Neutrophil (primary cell): ENCODE measurements at regions not wholly inside any gene's neighbourhood (a gene's known extent, or its start where the extent isn't known, plus 50 kb on each side); places are given as distances from the start of the nearest gene placed in this dataset.

Experiments used
- H3K27ac ChIP-seq: fragments of 200-600 bp; sonication (generic); 2 replicates; pipeline ENCODE4 v1.5.1; 2016; ENCODE audit warnings: mild to moderate bottlenecking, moderate library complexity
- H3K27me3 ChIP-seq: fragments of 200-600 bp; sonication (generic); 2 replicates; pipeline ENCODE4 v1.6.0; 2016; ENCODE audit warnings: mild to moderate bottlenecking
- H3K36me3 ChIP-seq: fragments of 200-600 bp; sonication (generic); 2 replicates; pipeline ENCODE4 v1.5.1; 2017
- H3K4me1 ChIP-seq, 2 experiments: fragments of 200-600 bp in 1 of 2; sonication (generic) in 1 of 2; 1 replicate in 1 of 2; 2 replicates in 1 of 2; pipeline versions ENCODE4 v1.5.1 to v1.6.1; 2013 to 2016; ENCODE audit warnings: low read depth in 1 of 2, low read length in 1 of 2, mild to moderate bottlenecking in 1 of 2, moderate library complexity in 1 of 2; ENCODE audit not compliant: control insufficient read depth in 1 of 2, insufficient read depth in 1 of 2
- H3K4me3 ChIP-seq, 2 experiments: fragments of 200-600 bp in 1 of 2; sonication (generic) in 1 of 2; 1 replicate in 1 of 2; 2 replicates in 1 of 2; pipeline ENCODE4 v1.5.1; 2013 to 2016; ENCODE audit warnings: low read depth in 1 of 2, low read length in 1 of 2, mild to moderate bottlenecking in 1 of 2, moderate library complexity in 1 of 2
- H3K9me3 ChIP-seq: fragments of 200-600 bp; sonication (generic); 2 replicates; pipeline ENCODE4 v1.5.1; 2016
- TF ChIP-seq, protein P1 (sequence below): fragments of 200-600 bp; sonication (generic); IDR thresholded peaks from 2 replicates; pipeline ENCODE4 v1.5.1; 2016; ENCODE audit warnings: antibody characterized with exemption

DNA sequence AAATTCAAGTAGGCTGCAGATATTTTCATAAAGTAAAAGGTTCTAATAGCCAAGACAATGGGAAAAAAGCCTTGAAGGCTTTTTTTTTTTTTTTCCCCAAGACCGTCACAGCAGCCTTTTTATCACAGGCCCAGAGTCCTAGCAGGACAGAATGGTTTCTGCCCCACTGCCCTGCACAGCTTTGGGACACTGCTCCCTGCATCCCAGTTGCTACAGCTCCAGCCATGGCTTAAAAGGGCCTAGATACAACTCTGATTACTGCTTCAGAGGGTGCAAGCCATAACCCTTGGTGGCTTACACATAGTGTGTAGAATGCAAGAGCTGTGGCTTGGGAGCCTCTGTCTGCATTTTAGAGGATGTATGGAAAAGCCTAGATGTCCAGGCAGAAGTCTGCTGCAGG, 1362.8 kb downstream of the SLITRK5 start:
- H3K4me1 ChIP-seq: no peaks in the 10 kb centered on the region
- TF ChIP-seq, protein P1, sequence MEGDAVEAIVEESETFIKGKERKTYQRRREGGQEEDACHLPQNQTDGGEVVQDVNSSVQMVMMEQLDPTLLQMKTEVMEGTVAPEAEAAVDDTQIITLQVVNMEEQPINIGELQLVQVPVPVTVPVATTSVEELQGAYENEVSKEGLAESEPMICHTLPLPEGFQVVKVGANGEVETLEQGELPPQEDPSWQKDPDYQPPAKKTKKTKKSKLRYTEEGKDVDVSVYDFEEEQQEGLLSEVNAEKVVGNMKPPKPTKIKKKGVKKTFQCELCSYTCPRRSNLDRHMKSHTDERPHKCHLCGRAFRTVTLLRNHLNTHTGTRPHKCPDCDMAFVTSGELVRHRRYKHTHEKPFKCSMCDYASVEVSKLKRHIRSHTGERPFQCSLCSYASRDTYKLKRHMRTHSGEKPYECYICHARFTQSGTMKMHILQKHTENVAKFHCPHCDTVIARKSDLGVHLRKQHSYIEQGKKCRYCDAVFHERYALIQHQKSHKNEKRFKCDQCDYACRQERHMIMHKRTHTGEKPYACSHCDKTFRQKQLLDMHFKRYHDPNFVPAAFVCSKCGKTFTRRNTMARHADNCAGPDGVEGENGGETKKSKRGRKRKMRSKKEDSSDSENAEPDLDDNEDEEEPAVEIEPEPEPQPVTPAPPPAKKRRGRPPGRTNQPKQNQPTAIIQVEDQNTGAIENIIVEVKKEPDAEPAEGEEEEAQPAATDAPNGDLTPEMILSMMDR: no peak
- no peaks in the 10 kb centered on the region for H3K9me3 ChIP-seq
- H3K27me3 ChIP-seq: no peaks in the 10 kb centered on the region
- H3K27ac ChIP-seq: no peak overlapping the region
- no peak overlapping the region for H3K4me3 ChIP-seq
- no peaks in the 10 kb centered on the region for H3K36me3 ChIP-seq

DNA sequence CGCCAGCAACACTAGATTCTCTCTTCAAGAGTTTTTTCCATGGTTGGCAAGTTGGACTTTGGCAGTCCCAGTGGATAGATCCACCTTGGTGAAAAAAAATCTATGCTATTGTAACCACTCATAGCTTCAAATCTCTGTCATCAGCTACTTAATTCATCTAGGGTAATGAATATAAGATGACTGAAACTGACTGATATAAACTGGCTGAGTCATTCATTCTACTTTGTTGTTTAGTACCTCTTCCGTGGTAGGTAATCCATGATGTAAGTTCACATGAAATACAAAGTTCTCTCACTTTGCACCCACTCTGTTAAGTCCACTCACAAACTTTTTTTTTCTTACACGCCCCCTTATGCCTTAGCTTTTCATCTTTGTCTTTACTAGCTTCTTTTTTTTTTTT, 1381.5 kb downstream of the SLITRK5 start:
- Histone ChIP-seq H3K4me3 (no peak overlapping the region), H3K4me1 (no peaks in the 10 kb centered on the region)
- TF ChIP-seq, protein P1: no peak

DNA sequence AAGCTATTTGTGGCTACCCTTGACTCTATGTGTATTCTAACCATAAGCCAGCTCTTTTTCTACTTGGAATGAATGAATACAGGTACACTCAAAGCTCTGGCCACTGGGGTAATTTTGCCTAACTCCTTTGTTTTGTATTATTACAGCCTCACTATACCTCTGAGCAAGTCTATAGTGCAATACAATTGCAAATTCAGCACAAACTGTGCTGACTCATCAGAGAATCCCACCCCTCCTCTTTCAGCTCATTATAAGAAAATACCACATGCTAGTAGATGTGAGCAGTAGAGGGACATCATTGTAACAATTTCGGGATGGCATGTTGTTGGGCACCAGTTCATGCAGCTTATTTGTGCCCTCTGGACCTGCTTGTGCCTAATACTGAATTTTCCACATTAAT, 1382.2 kb downstream of the SLITRK5 start:
- H3K4me3 ChIP-seq: no peak overlapping the region
- H3K27me3 ChIP-seq: no peaks in the 10 kb centered on the region
- H3K27ac ChIP-seq: no peak overlapping the region
- no peaks in the 10 kb centered on the region for H3K36me3 ChIP-seq
- no peaks in the 10 kb centered on the region for H3K4me1 ChIP-seq
- TF ChIP-seq, protein P1: no peak
- H3K9me3 ChIP-seq: no peaks in the 10 kb centered on the region

More for the DNA sequence above, 1381.5 kb downstream of the SLITRK5 start:
- H3K9me3 ChIP-seq: no peaks in the 10 kb centered on the region
- no peaks in the 10 kb centered on the region for H3K27me3 ChIP-seq
- H3K36me3 ChIP-seq: no peaks in the 10 kb centered on the region
- H3K27ac ChIP-seq: no peak overlapping the region

DNA sequence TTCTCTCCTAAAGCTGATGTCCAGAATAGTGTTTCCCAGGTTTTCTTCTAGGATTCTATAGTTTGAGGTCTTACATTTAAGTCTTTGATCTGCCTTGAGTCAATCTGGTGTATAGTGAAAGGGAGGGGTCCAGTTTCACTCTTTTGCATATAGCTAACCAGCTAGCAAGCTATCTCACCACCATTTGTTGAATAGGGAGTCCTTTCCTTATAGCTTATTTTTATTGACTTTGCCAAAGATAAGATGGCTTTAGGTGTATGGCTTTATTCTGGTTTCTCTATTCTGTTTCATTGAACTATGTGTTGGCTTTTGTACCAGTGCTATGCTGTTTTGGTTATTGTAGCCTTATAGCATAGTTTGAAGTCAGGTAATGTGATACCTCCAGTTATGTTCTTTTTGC, 1386.1 kb downstream of the SLITRK5 start:
- TF ChIP-seq, protein P1: no peak
- H3K27me3 ChIP-seq: no peaks in the 10 kb centered on the region
- no peak overlapping the region for H3K27ac ChIP-seq
- H3K9me3 ChIP-seq: no peaks in the 10 kb centered on the region
- no peak overlapping the region for H3K4me3 ChIP-seq
- no peaks in the 10 kb centered on the region for H3K4me1 ChIP-seq
- H3K36me3 ChIP-seq: no peaks in the 10 kb centered on the region

DNA sequence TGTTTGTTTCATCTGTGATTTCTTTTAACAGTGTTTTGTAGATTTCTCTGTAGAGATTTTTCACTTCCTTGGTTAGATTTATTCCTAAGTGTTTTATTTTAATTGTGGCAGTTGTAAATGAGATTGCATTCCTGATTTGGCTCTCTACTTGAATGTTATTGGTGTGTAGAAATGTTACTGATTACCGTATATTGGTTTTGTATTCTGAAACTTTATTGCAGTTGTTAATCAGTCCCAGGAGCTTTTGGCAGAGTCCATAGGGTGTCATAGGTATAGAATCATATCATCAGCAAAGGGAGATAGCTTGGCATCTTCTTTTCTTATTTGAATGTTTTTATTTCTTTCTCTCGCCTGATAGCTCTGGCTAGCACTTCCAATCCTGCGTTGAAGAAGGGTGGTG, 1386.7 kb downstream of the SLITRK5 start:
- no peaks in the 10 kb centered on the region for H3K9me3 ChIP-seq

More for the DNA sequence above, 1386.7 kb downstream of the SLITRK5 start:
- no peaks in the 10 kb centered on the region for H3K4me1 ChIP-seq
- TF ChIP-seq, protein P1: no peak
- H3K27me3 ChIP-seq: no peaks in the 10 kb centered on the region
- no peaks in the 10 kb centered on the region for H3K36me3 ChIP-seq
- H3K4me3 ChIP-seq: no peak overlapping the region
- H3K27ac ChIP-seq: no peak overlapping the region
